ENCODE measurements at regions not wholly inside any gene's neighbourhood (a gene's known extent, or its start where the extent isn't known, plus 50 kb on each side); places are given as distances from the start of the nearest gene placed in this dataset.

- ChIA-PET POLR2A (no interaction called here), CTCF (no interaction called here)
- no peaks in the 10 kb centered on the region for H3K36me3 ChIP-seq (replicated peaks in 1 of 2; ENCODE audit: control insufficient read depth in 1 of 2, insufficient read depth in 2 of 2, low read length in 1 of 2)
- H2AFZ ChIP-seq (ENCODE audit: low read depth), result no peak overlapping the region
- no peaks in the 10 kb centered on the region for H4K20me1 ChIP-seq (ENCODE audit: insufficient read depth)
- 90% methylated on average over 3 of the region's 3 CpGs for WGBS (ENCODE audit: low lambda C conversion rate)
- no peak overlapping the region for H3K4me2 ChIP-seq
- H3K79me2 ChIP-seq (ENCODE audit: insufficient read depth), result no peaks in the 10 kb centered on the region
- H3K9ac ChIP-seq, result no peak overlapping the region
- no peaks in the 10 kb centered on the region for H3K9me3 ChIP-seq
- no peak overlapping the region for H3K4me3 ChIP-seq (ENCODE audit: low read depth in 2 of 2, low read length in 1 of 2)
- TF ChIP-seq RAD21 (IDR thresholded peaks at IDR 0.05; ENCODE audit: low read length) (no peak), NFIC (IDR thresholded peaks at IDR 0.05; ENCODE audit: borderline replicate concordance) (no peak), TCF12 (IDR thresholded peaks at IDR 0.05) (no peak), RCOR1 (IDR thresholded peaks at IDR 0.05; ENCODE audit: low read length) (no peak), POLR2AphosphoS5 (IDR thresholded peaks at IDR 0.05; ENCODE audit: low read depth, low read length) (no peak), GATA2 (CRISPR knock-in tag; IDR thresholded peaks at IDR 0.05) (no peak), NRF1 (IDR thresholded peaks at IDR 0.05; ENCODE audit: low read depth, low read length) (no peak), SMC3 (IDR thresholded peaks at IDR 0.05; ENCODE audit: low read depth, low read length) (no peak), RFX5 (IDR thresholded peaks at IDR 0.05; ENCODE audit: low read length) (no peak), ZBTB33 (IDR thresholded peaks at IDR 0.05; ENCODE audit: borderline replicate concordance, low read depth) (no peak), EZH2phosphoT487 (IDR thresholded peaks at IDR 0.05; ENCODE audit: borderline replicate concordance, low read depth) (no peak), CHD2 (IDR thresholded peaks at IDR 0.05; ENCODE audit: low read length, partially characterized antibody) (no peak), CTCF (IDR thresholded peaks at IDR 0.05) (no peak)
- TF ChIP-seq, protein P1, sequence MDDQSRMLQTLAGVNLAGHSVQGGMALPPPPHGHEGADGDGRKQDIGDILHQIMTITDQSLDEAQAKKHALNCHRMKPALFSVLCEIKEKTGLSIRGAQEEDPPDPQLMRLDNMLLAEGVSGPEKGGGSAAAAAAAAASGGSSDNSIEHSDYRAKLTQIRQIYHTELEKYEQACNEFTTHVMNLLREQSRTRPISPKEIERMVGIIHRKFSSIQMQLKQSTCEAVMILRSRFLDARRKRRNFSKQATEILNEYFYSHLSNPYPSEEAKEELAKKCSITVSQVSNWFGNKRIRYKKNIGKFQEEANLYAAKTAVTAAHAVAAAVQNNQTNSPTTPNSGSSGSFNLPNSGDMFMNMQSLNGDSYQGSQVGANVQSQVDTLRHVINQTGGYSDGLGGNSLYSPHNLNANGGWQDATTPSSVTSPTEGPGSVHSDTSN (IDR thresholded peaks at IDR 0.05), result no peak
- TF ChIP-seq, protein P2, sequence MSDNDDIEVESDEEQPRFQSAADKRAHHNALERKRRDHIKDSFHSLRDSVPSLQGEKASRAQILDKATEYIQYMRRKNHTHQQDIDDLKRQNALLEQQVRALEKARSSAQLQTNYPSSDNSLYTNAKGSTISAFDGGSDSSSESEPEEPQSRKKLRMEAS (IDR thresholded peaks at IDR 0.05; ENCODE audit: low read depth), result no peak
- no peaks in the 10 kb centered on the region for H3K27me3 ChIP-seq (ENCODE audit: insufficient read depth)
- no peak for DNase-seq
- H3K27ac ChIP-seq (ENCODE audit: low read depth in 2 of 2, low read length in 1 of 2), result no peak overlapping the region
- no peaks in the 10 kb centered on the region for H3F3A ChIP-seq (replicated peaks; ENCODE audit: insufficient read depth)
- H3K9me2 ChIP-seq, result no peaks in the 10 kb centered on the region
- peaks cover 2 to 10% of the 10 kb centered on the region in 2 experiments; a peak in 3 of 4 replicates for H3K4me1 ChIP-seq (ENCODE audit: control insufficient read depth in 1 of 2, insufficient read depth in 2 of 2, low read depth in 1 of 2, low read length in 1 of 2)
Observed at GRCh38 chr3:152206243-152206760, 62.4 kb upstream of the MBNL1 start.
